ENCODE measurements at regions not wholly inside any gene's neighbourhood (a gene's known extent, or its start where the extent isn't known, plus 50 kb on each side); places are given as distances from the start of the nearest gene placed in this dataset.

GRCh38 chr4:27350161-27350560 lies 489.5 kb downstream of the STIM2 start:
- no peak for TF ChIP-seq POLR2A (IDR thresholded peaks at IDR 0.05; ENCODE audit: low read length)
- no peak for TF ChIP-seq GATA1 (IDR thresholded peaks at IDR 0.05; ENCODE audit: low read depth, low read length)
